Activated naive CD4-positive, alpha-beta T cell treated with anti-CD3 and anti-CD28 coated beads for 36 hours (primary cell): ENCODE measurements at regions not wholly inside any gene's neighbourhood (a gene's known extent, or its start where the extent isn't known, plus 50 kb on each side); places are given as distances from the start of the nearest gene placed in this dataset.

Experiments
- CTCF ChIA-PET: fragments of 350-600 bp; sonication (Branson Sonifier 250); formaldehyde crosslinking; loops from one replicate; lab custom pipeline; 2021; ENCODE audit warnings: antibody characterized with exemption; lab: Charles Lee
- DNase-seq: peaks from one replicate; pipeline ENCODE4 v3.0.0-alpha.2; 2020
- H3K27ac Mint-ChIP-seq: one replicate; pipeline ENCODE4 v1.8.0; 2021; ENCODE audit warnings: mild to moderate bottlenecking, mixed read lengths
- H3K27me3 Mint-ChIP-seq: one replicate; pipeline ENCODE4 v1.8.0; 2021; ENCODE audit warnings: low read depth, mixed read lengths
- H3K36me3 Mint-ChIP-seq: one replicate; pipeline ENCODE4 v1.8.0; 2021; ENCODE audit warnings: low read depth, mixed read lengths
- H3K4me1 Mint-ChIP-seq: one replicate; pipeline ENCODE4 v1.8.0; 2021; ENCODE audit warnings: low read depth, mixed read lengths
- H3K4me3 Mint-ChIP-seq: one replicate; pipeline ENCODE4 v1.8.0; 2021; ENCODE audit warnings: mild to moderate bottlenecking, moderate library complexity, mixed read lengths
- H3K9me3 Mint-ChIP-seq: one replicate; pipeline ENCODE4 v1.8.0; 2021; ENCODE audit warnings: mixed read lengths
- intact Hi-C: fragments of 100-400 bp; cut with micrococcal nuclease; formaldehyde crosslinking; loops from one replicate; pipeline ENCODE4 v1.15.1; 2023

- DNase-seq: no peak
- intact Hi-C loops: no loop called here
- Mint-ChIP-seq H3K4me1 (no peaks in the 10 kb centered on the region), H3K9me3 (peaks cover 10% of the 10 kb centered on the region), H3K36me3 (no peaks in the 10 kb centered on the region), H3K27me3 (no peaks in the 10 kb centered on the region), H3K4me3 (no peak overlapping the region), H3K27ac (no peak overlapping the region)
- CTCF ChIA-PET: no interaction called here
These were observed 581.6 kb upstream of the CDH9 start for GRCh38 chr5:27619982-27620381.

GRCh38 chr5:27612161-27612560 is 573.8 kb upstream of the CDH9 start:
- CTCF ChIA-PET: no interaction called here
- no peak for DNase-seq
- H3K4me1 Mint-ChIP-seq: no peaks in the 10 kb centered on the region
- H3K9me3 Mint-ChIP-seq: peaks cover 19% of the 10 kb centered on the region
- no peaks in the 10 kb centered on the region for H3K27me3 Mint-ChIP-seq
- no peak overlapping the region for H3K4me3 Mint-ChIP-seq
- no peaks in the 10 kb centered on the region for H3K36me3 Mint-ChIP-seq
- intact Hi-C loops: no loop called here
- H3K27ac Mint-ChIP-seq: no peak overlapping the region

- no peak overlapping the region for H3K27ac Mint-ChIP-seq
- intact Hi-C loops: no loop called here
- DNase-seq: no peak
- H3K4me3 Mint-ChIP-seq: no peak overlapping the region
- peaks cover 8% of the 10 kb centered on the region for H3K9me3 Mint-ChIP-seq
- CTCF ChIA-PET: no interaction called here
- H3K4me1 Mint-ChIP-seq: no peaks in the 10 kb centered on the region
- no peaks in the 10 kb centered on the region for H3K36me3 Mint-ChIP-seq
- no peaks in the 10 kb centered on the region for H3K27me3 Mint-ChIP-seq
These were observed 570.6 kb upstream of the CDH9 start for GRCh38 chr5:27608992-27609391.

- CTCF ChIA-PET: no interaction called here
- H3K4me1 Mint-ChIP-seq: no peaks in the 10 kb centered on the region
- DNase-seq: no peak
- intact Hi-C loops: no loop called here
- no peaks in the 10 kb centered on the region for H3K36me3 Mint-ChIP-seq
- H3K27me3 Mint-ChIP-seq: no peaks in the 10 kb centered on the region
- H3K27ac Mint-ChIP-seq: no peak overlapping the region
- no peak overlapping the region for H3K4me3 Mint-ChIP-seq
- H3K9me3 Mint-ChIP-seq: peaks cover 8% of the 10 kb centered on the region
These were observed 560.2 kb upstream of the CDH9 start for GRCh38 chr5:27598576-27598975.

GRCh38 chr5:27594141-27594540 is 555.8 kb upstream of the CDH9 start:
- Mint-ChIP-seq H3K9me3 (peaks cover 16% of the 10 kb centered on the region), H3K4me1 (no peaks in the 10 kb centered on the region), H3K36me3 (no peaks in the 10 kb centered on the region), H3K4me3 (no peak overlapping the region), H3K27me3 (no peaks in the 10 kb centered on the region), H3K27ac (no peak overlapping the region)
- CTCF ChIA-PET: no interaction called here
- intact Hi-C loops: no loop called here
- DNase-seq: no peak

GRCh38 chr5:27592231-27592630 is 553.8 kb upstream of the CDH9 start:
- intact Hi-C loops: no loop called here
- Mint-ChIP-seq H3K9me3 (peaks cover 20% of the 10 kb centered on the region), H3K27ac (no peak overlapping the region), H3K36me3 (no peaks in the 10 kb centered on the region), H3K4me3 (no peak overlapping the region), H3K27me3 (no peaks in the 10 kb centered on the region), H3K4me1 (no peaks in the 10 kb centered on the region)
- CTCF ChIA-PET: no interaction called here
- DNase-seq: no peak

- Mint-ChIP-seq H3K4me3 (no peak overlapping the region), H3K27me3 (no peaks in the 10 kb centered on the region), H3K27ac (no peak overlapping the region), H3K4me1 (no peaks in the 10 kb centered on the region), H3K36me3 (no peaks in the 10 kb centered on the region), H3K9me3 (peaks cover 22% of the 10 kb centered on the region)
- DNase-seq: no peak
- CTCF ChIA-PET: interaction anchor here (0.7 kb wide), 1 partner anchor 55 kb away, joined by 3 read pairs; no protein-coding TSS in a partner anchor
- intact Hi-C loops: no loop called here
These were observed 552.1 kb upstream of the CDH9 start for GRCh38 chr5:27590503-27590902.

GRCh38 chr5:27578279-27578678 is 539.9 kb upstream of the CDH9 start:
- no peaks in the 10 kb centered on the region for H3K27me3 Mint-ChIP-seq
- no peak overlapping the region for H3K4me3 Mint-ChIP-seq
- peaks cover 10% of the 10 kb centered on the region for H3K9me3 Mint-ChIP-seq
- no peaks in the 10 kb centered on the region for H3K4me1 Mint-ChIP-seq
- no peak for DNase-seq
- no peak overlapping the region for H3K27ac Mint-ChIP-seq
- intact Hi-C loops: no loop called here
- CTCF ChIA-PET: no interaction called here
- H3K36me3 Mint-ChIP-seq: no peaks in the 10 kb centered on the region

- Mint-ChIP-seq H3K36me3 (no peaks in the 10 kb centered on the region), H3K27me3 (no peaks in the 10 kb centered on the region), H3K27ac (no peak overlapping the region), H3K4me1 (no peaks in the 10 kb centered on the region), H3K4me3 (no peak overlapping the region), H3K9me3 (peaks cover 4% of the 10 kb centered on the region)
- intact Hi-C loops: no loop called here
- CTCF ChIA-PET: no interaction called here
- DNase-seq: no peak
These were observed 533.3 kb upstream of the CDH9 start for GRCh38 chr5:27571681-27572080.

GRCh38 chr5:27568811-27569210 is 530.4 kb upstream of the CDH9 start:
- Mint-ChIP-seq H3K4me1 (no peaks in the 10 kb centered on the region), H3K27ac (no peak overlapping the region), H3K27me3 (no peaks in the 10 kb centered on the region), H3K9me3 (peaks cover 2% of the 10 kb centered on the region), H3K4me3 (no peak overlapping the region), H3K36me3 (no peaks in the 10 kb centered on the region)
- no peak for DNase-seq
- CTCF ChIA-PET: no interaction called here
- intact Hi-C loops: no loop called here

- DNase-seq: no peak
- no peaks in the 10 kb centered on the region for H3K36me3 Mint-ChIP-seq
- peaks cover 9% of the 10 kb centered on the region for H3K9me3 Mint-ChIP-seq
- no peaks in the 10 kb centered on the region for H3K4me1 Mint-ChIP-seq
- no peaks in the 10 kb centered on the region for H3K27me3 Mint-ChIP-seq
- CTCF ChIA-PET: interaction anchor here (0.8 kb wide), 1 partner anchor 60 kb away, joined by 4 read pairs; no protein-coding TSS in a partner anchor
- H3K4me3 Mint-ChIP-seq: no peak overlapping the region
- intact Hi-C loops: no loop called here
- H3K27ac Mint-ChIP-seq: no peak overlapping the region
These were observed 523.0 kb upstream of the CDH9 start for GRCh38 chr5:27561408-27561807.

- no peak overlapping the region for H3K27ac Mint-ChIP-seq
These were observed 510.1 kb upstream of the CDH9 start for GRCh38 chr5:27548484-27548883.

GRCh38 chr5:27535031-27535557 is 496.7 kb upstream of the CDH9 start:
- H3K27me3 Mint-ChIP-seq: no peaks in the 10 kb centered on the region
- H3K36me3 Mint-ChIP-seq: no peaks in the 10 kb centered on the region
- no peak overlapping the region for H3K4me3 Mint-ChIP-seq
- H3K4me1 Mint-ChIP-seq: no peaks in the 10 kb centered on the region
- H3K9me3 Mint-ChIP-seq: peaks cover 6% of the 10 kb centered on the region
- no peak overlapping the region for H3K27ac Mint-ChIP-seq
- intact Hi-C loops: no loop called here
- CTCF ChIA-PET: interaction anchor here (0.8 kb wide), 1 partner anchor 55 kb away, joined by 3 read pairs; no protein-coding TSS in a partner anchor
- DNase-seq: no peak

More at GRCh38 chr5:27548484-27548883, 510.1 kb upstream of the CDH9 start:
- DNase-seq: no peak
- no peaks in the 10 kb centered on the region for H3K4me1 Mint-ChIP-seq
- H3K36me3 Mint-ChIP-seq: no peaks in the 10 kb centered on the region
- CTCF ChIA-PET: no interaction called here
- H3K4me3 Mint-ChIP-seq: no peak overlapping the region
- H3K9me3 Mint-ChIP-seq: peaks cover 8% of the 10 kb centered on the region
- intact Hi-C loops: no loop called here
- no peaks in the 10 kb centered on the region for H3K27me3 Mint-ChIP-seq
